CD4-positive, alpha-beta T cell treated with Interleukin-15 for 1 hour (primary cell): ENCODE measurements at regions not wholly inside any gene's neighbourhood (a gene's known extent, or its start where the extent isn't known, plus 50 kb on each side); places are given as distances from the start of the nearest gene placed in this dataset.

Experiments used
- DNase-seq: peaks from one replicate; pipeline ENCODE4 v3.0.0-alpha.2; 2020

DNA sequence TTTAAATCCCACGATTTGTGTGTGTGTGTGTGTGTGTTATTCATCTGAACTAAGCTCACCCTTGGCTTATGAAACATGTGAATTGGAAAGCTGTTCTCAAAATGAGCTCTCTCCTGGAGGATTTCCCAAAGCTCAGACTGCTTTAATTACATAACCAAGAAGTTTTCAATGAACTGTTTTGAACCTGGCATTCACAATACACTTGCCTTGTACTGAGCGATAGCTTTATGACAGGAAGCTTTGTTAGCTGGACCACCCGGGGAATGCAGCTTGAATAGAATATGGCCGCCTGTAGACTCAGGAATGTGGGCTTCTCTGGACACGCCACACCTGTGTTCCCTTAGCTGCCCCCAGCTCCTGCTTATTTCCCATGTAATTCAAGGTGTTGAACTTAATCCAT is 71.4 kb upstream of the PREP start:
- no peak for DNase-seq

DNA sequence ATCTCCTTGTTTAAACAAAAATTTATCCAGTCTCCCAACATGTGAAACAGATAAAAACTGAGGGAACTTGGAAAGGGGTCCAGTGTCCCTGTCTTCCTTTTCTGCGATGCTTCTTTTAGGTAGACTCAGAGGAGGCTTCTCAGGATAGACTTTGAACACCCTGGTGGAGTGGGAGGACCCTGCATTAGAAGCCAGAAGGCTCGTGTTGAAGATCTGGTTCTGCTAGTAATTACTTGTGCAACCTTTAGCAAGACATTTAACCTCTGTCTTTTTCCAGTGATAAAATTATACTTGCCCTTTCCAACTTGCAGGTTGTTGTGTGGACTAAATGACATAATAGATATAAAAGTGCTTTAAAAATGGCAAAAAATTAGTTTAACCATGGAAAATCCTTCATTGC is 67.1 kb upstream of the PREP start:
- no peak for DNase-seq

- no peak for DNase-seq
Observed at GRCh38 chr6:105468850-105469249, 66.0 kb upstream of the PREP start.

DNA sequence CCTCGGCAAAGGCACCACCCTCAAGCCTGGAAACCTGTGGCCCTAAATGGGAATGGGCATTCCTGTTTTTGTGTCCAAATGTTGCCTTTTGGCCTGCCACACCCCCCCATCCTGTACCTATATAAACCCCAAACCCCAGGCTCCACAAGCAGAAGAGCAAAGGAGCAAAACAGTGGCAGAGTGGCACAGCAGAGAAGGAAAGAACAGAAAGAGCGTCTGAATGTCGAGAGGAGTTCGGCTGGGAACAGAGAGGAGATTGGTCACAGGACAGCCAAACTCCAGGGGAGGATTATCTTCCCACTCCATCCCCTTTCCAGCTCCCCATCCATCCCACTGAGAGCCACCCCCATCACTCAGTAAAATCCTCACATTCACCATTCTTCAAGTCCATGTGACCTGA is 58.0 kb upstream of the PREP start:
- no peak for DNase-seq

DNA sequence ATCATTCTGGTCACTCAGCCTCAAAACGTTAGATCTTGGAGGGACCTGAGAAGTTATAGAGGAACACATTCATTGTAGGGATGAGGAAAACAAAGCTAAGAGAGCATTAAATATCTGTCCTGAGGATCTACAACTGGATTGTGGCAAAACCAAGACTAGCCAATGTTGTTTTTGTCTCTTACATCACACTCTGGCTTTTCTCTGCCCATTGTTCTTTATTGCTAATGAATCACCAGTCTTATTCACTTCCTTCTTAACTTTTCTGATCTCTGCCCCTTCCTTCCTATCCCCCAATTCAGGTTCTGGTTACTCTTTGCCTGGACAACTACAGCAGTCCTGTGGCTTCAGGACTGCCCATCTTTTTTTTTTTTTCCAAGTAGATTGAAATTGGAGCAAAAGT is 57.0 kb upstream of the PREP start:
- DNase-seq, result no peak

GRCh38 chr6:105459049-105459448 is 56.2 kb upstream of the PREP start:
- peak; percentile 27 for DNase-seq

DNA sequence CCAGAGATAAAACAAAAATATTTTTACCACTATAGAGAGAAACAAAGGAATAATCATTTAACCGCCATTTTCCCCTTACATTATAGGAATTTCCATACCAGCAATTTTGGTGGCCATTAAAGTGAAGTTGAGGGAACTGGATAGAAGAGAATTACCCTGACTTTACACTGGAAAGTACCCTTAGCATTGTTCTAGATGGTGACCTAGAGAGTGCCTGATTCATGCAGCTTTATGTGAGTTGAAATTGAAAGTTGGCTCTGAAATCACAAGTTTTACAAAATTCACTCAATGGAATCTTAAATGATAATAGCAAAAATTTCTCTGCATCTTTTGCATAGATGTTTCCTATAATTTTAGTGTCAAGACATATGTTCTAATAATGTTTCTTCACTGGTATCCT is 55.7 kb upstream of the PREP start:
- DNase-seq, result no peak

- DNase-seq, result no peak
Observed at GRCh38 chr6:105458084-105458483, 55.2 kb upstream of the PREP start.

GRCh38 chr6:105453968-105454367 is 51.1 kb upstream of the PREP start:
- DNase-seq, result no peak

DNA sequence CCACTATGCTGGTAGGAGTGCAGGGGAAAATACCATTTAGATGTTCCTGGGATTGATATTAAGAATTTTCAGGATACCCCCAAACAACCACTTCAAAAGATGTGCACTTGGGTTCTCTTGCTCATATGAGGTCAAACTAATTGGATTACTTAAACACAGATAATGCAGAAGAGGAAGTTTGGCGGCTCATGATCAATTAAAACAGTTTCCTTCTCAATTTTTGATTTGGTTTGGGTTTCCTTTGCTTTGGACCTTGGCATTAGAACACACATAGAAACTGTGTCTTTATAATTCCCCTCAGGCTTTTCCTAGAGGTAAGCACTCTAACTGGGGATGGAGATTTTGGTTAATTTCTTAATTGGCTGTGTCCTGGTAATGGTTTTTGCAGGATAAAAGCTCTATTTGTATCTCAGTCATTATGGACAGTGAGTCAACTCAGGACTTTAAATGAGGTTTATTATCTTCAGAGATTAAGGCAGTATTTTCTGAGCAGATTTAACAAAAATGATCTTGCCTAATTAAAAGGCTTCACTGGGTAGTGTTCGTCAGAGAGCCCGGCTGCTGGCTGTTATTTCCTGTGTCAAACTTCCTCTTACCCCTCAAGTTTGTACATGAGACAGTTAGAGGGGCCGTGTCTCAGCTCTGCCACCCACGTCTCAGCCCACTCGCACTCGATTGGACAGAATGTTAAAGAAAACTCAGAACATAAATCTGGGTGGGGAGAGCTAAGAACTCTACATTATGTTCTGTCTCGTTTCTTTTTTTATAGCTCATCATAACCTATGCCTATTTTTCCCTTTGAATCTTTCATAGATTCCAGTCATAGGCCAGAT is 50.3 kb upstream of the PREP start:
- peak; percentile 69 for DNase-seq
